K562 (cell line): ENCODE measurements at regions not wholly inside any gene's neighbourhood (a gene's known extent, or its start where the extent isn't known, plus 50 kb on each side); places are given as distances from the start of the nearest gene placed in this dataset.
A peak's percentile ranks its signal among the peaks of the same experiment; 100 is the strongest.

Experiments used
- ATAC-seq: fragments of 200-7000 bp; cut with Tn5 transposase; 3 replicates; pipeline ENCODE4 v1.9.1; 2020; ENCODE audit warnings: moderate library complexity
- BruUV-seq: library from RNA; stranded (reverse); fragments of 400-500 nt; replicated peaks from 2 replicates; lab custom pipeline; 2021; lab: Mats Ljungman, UMichigan
- CTCF ChIA-PET: fragments of 300-600 bp; formaldehyde crosslinking; extraction: SDS; loops from one replicate; lab custom pipeline; 2021; ENCODE audit warnings: low intra/inter-chr PET ratio; lab: Yijun Ruan, JAX
- POLR2A ChIA-PET: fragments of 300-600, 350-650 bp; sonication (Branson Sonifier 250); formaldehyde crosslinking; extraction: SDS; loops from one replicate; lab custom pipeline; 2021; ENCODE audit warnings: antibody characterized with exemption, inconsistent platforms; lab: Yijun Ruan, JAX
- DNase-seq, 4 experiments: peaks; one replicate each; pipeline versions ENCODE4 v3.0.0 to v3.0.0-alpha.2; 2011 to 2018; ENCODE audit warnings: low spot score in 3 of 4, mixed read lengths in 3 of 4; ENCODE audit errors: extremely low read depth in 1 of 4
- FAIRE-seq: peaks from 2 replicates; lab custom pipeline; 2011; peaks lifted over from hg19 to GRCh38; lab: Jason Lieb, UNC
- H2AFZ ChIP-seq: 2 replicates; pipeline ENCODE4 v1.6.0; 2011; ENCODE audit warnings: low read depth, low read length, control low read depth, inconsistent platforms
- H3K27ac ChIP-seq: fragments of 200-600 bp; 3 replicates; pipeline ENCODE4 v1.8.0; 2011; ENCODE audit warnings: low read depth, mild to moderate bottlenecking, control low read depth, inconsistent platforms, low read length, moderate library complexity, mixed read lengths; ENCODE audit errors: extremely low read depth
- H3K27me3 ChIP-seq, 2 experiments: fragments of 300-600 bp in 1 of 2; 2 replicates in 1 of 2; 3 replicates in 1 of 2; pipeline versions ENCODE4 v1.6.0 to v1.8.0; 2011; ENCODE audit warnings: inconsistent platforms in 2 of 2, low read length in 2 of 2, mild to moderate bottlenecking in 1 of 2, mixed read lengths in 1 of 2, moderate library complexity in 1 of 2; ENCODE audit not compliant: control insufficient read depth in 2 of 2, insufficient read depth in 2 of 2
- H3K36me3 ChIP-seq: fragments of 300-600 bp; 3 replicates; pipeline ENCODE4 v1.8.0; 2011; ENCODE audit warnings: mild to moderate bottlenecking, low read length, inconsistent platforms; ENCODE audit not compliant: control insufficient read depth, insufficient read depth
- H3K4me1 ChIP-seq, 2 experiments: fragments of 200-600 bp in 1 of 2; replicated peaks in 1 of 2; 2 replicates in 1 of 2; 3 replicates in 1 of 2; pipeline versions ENCODE4 v1.5.1 to v1.8.0; 2011; ENCODE audit warnings: inconsistent platforms in 2 of 2, low read length in 2 of 2, mild to moderate bottlenecking in 1 of 2, mixed read lengths in 1 of 2, moderate library complexity in 1 of 2; ENCODE audit not compliant: control insufficient read depth in 2 of 2, insufficient read depth in 2 of 2
- H3K4me2 ChIP-seq: 2 replicates; pipeline ENCODE4 v1.6.1; 2011; ENCODE audit warnings: low read length, control low read depth, inconsistent platforms, mixed read lengths; ENCODE audit not compliant: insufficient read depth
- H3K4me3 ChIP-seq: fragments of 200-600 bp; sonication (generic), shearing (Covaris generic); 2 replicates; pipeline ENCODE4 v1.5.1; 2016; ENCODE audit warnings: control low read depth, inconsistent platforms
- H3K79me2 ChIP-seq: fragments of 200-600 bp; 3 replicates; pipeline ENCODE4 v1.8.0; 2011; ENCODE audit warnings: low read length, inconsistent platforms; ENCODE audit not compliant: control insufficient read depth, insufficient read depth
- H3K9ac ChIP-seq, 2 experiments: 2 replicates each; pipeline versions ENCODE4 v1.6.0 to v1.6.1; 2011; ENCODE audit warnings: low read depth in 2 of 2, low read length in 2 of 2, control low read depth in 1 of 2, inconsistent platforms in 1 of 2, mild to moderate bottlenecking in 1 of 2, mixed read lengths in 1 of 2; ENCODE audit not compliant: insufficient read depth in 1 of 2
- H3K9me1 ChIP-seq: one replicate; pipeline ENCODE4 v1.6.0; 2011; ENCODE audit warnings: inconsistent platforms, mild to moderate bottlenecking, low read length, moderate library complexity; ENCODE audit not compliant: control insufficient read depth, insufficient read depth
- H3K9me3 ChIP-seq: replicated peaks from 2 replicates; pipeline ENCODE4 v1.5.1; 2011; ENCODE audit warnings: low read depth, low read length, inconsistent platforms; ENCODE audit not compliant: control insufficient read depth, insufficient read depth
- H4K20me1 ChIP-seq: replicated peaks from 2 replicates; pipeline ENCODE4 v1.6.1; 2011; ENCODE audit warnings: low read length, inconsistent platforms, mixed read lengths; ENCODE audit not compliant: control insufficient read depth, insufficient read depth
- CHAMP1 ChIP-seq: fragments of 450-650 bp; IDR thresholded peaks from 2 replicates; pipeline ENCODE4 v1.6.1; 2016; ENCODE audit warnings: mild to moderate bottlenecking
- EGR1 ChIP-seq: fragments of 450-650 bp; conservative IDR thresholded peaks from 2 replicates; pipeline ENCODE4 v1.6.1; 2017; ENCODE audit warnings: mild to moderate bottlenecking
- FIP1L1 ChIP-seq: fragments of 200-400 bp; formaldehyde crosslinking; IDR thresholded peaks from 2 replicates; pipeline ENCODE4 v1.6.1; 2018; ENCODE audit warnings: mild to moderate bottlenecking, low read depth, low read length; ENCODE audit not compliant: poor library complexity, severe bottlenecking
- GTF2A2 ChIP-seq: IDR thresholded peaks from 2 replicates; pipeline ENCODE4 v1.6.1; 2016; ENCODE audit warnings: mild to moderate bottlenecking, missing genetic modification characterization, missing compliant biosample characterization
- MBD2 ChIP-seq: sonication (generic); IDR thresholded peaks from 2 replicates; pipeline ENCODE4 v1.6.1; 2016; ENCODE audit warnings: low read depth, borderline replicate concordance
- MTA1 ChIP-seq: fragments of 450-650 bp; IDR thresholded peaks from 2 replicates; pipeline ENCODE4 v1.6.1; 2017; ENCODE audit warnings: borderline replicate concordance
- PTBP1 ChIP-seq: fragments of 200-400 bp; formaldehyde crosslinking; IDR thresholded peaks from 2 replicates; pipeline ENCODE4 v1.6.1; 2017; ENCODE audit warnings: low read depth, low read length
- TCFL5 ChIP-seq: fragments of 250-450 bp; sonication (Bioruptor Pico); conservative IDR thresholded peaks from 2 replicates; pipeline ENCODE4 v1.6.1; 2021; ENCODE audit warnings: mild to moderate bottlenecking, moderate library complexity, matching md5 sums
- U2AF1 ChIP-seq: fragments of 200-400 bp; formaldehyde crosslinking; optimal IDR thresholded peaks from 2 replicates; pipeline ENCODE3; 2017; ENCODE audit warnings: mild to moderate bottlenecking, low read depth, low read length, moderate library complexity
- ZNF184 ChIP-seq: sonication (generic); formaldehyde crosslinking; IDR thresholded peaks from 2 replicates; pipeline ENCODE4 v1.5.0; 2020; ENCODE audit warnings: missing genetic modification reagents
- ZNF407 ChIP-seq: fragments of 450-650 bp; IDR thresholded peaks from 2 replicates; pipeline ENCODE4 v1.6.1; 2016; ENCODE audit warnings: low read depth
- ZSCAN32 ChIP-seq: fragments of 450-650 bp; formaldehyde crosslinking; IDR thresholded peaks from 2 replicates; pipeline ENCODE4 v1.4.0; 2020; ENCODE audit warnings: mild to moderate bottlenecking, moderate library complexity
- WGBS: fragments of 100-300 bp; shearing (Covaris generic); methylation state at CpG from one replicate; pipeline ENCODE4 v1.1.6; 2016; ENCODE audit warnings: low coverage, mixed read lengths; ENCODE audit not compliant: insufficient coverage; ENCODE audit errors: missing lambda C conversion rate; 5-methylcytosine and 5-hydroxymethylcytosine counted together
- in situ Hi-C: fragments of 300-500 bp; cut with MboI; formaldehyde crosslinking; loops from 4 replicates; pipeline ENCODE4 v1.15.0; 2018; ENCODE audit warnings: inconsistent platforms, mixed read lengths
- intact Hi-C: fragments of 100-400 bp; cut with micrococcal nuclease; formaldehyde crosslinking; loops from 2 replicates; pipeline ENCODE4 v1.14.2; 2022

GRCh38 chr15:20346082-20346805 is 195.4 kb downstream of the GOLGA6L6 start:
- DNase-seq (peak in 1 of 4 experiments; percentile 17), ATAC-seq (no peak), FAIRE-seq (no peak)
- H3K9me3 ChIP-seq, result no peaks in the 10 kb centered on the region
- H3K36me3 ChIP-seq, result no peaks in the 10 kb centered on the region
- H3K4me1 ChIP-seq, result peaks cover 0 to 28% of the 10 kb centered on the region in 2 experiments; a peak in 2 of 5 replicates
- H3K27ac ChIP-seq, result no peak overlapping the region
- in situ Hi-C loops, result no loop called here
- no peaks in the 10 kb centered on the region for H3K79me2 ChIP-seq
- no peaks in the 10 kb centered on the region for H3K9me1 ChIP-seq
- 0% methylated on average over 4 of the region's 4 CpGs for WGBS
- peaks cover 14% of the 10 kb centered on the region; the same call in 1 of the 2 replicates for H4K20me1 ChIP-seq
- no peak overlapping the region for H2AFZ ChIP-seq
- H3K9ac ChIP-seq, result no peak overlapping the region
- no peak overlapping the region for H3K4me3 ChIP-seq
- intact Hi-C loops, result no loop called here
- H3K4me2 ChIP-seq, result no peak overlapping the region
- no TSS peak for BruUV-seq
- peaks cover 0 to 29% of the 10 kb centered on the region in 2 experiments; a peak in 2 of 5 replicates for H3K27me3 ChIP-seq
- no peak for TF ChIP-seq PTBP1
- TF ChIP-seq ZNF184, result no peak
- TF ChIP-seq ZNF407, result no peak
- TF ChIP-seq U2AF1, result no peak
- no peak for TF ChIP-seq EGR1
- no peak for TF ChIP-seq TCFL5 (CRISPR knock-in tag)
- no peak for TF ChIP-seq FIP1L1
- no peak for TF ChIP-seq MBD2
- TF ChIP-seq ZSCAN32 (CRISPR knock-in tag), result no peak
- no peak for TF ChIP-seq MTA1
- no peak for TF ChIP-seq CHAMP1
- no peak for TF ChIP-seq GTF2A2 (tag)
- ChIA-PET POLR2A (interaction anchor here (0.9 kb wide), 1 partner anchor 8 kb away, joined by 3 read pairs; no protein-coding TSS in a partner anchor), CTCF (no interaction called here)
